GM12872 (cell line): ENCODE measurements at regions not wholly inside any gene's neighbourhood (a gene's known extent, or its start where the extent isn't known, plus 50 kb on each side); places are given as distances from the start of the nearest gene placed in this dataset.

Experiments used
- CTCF ChIP-seq: IDR thresholded peaks from 3 replicates; pipeline ENCODE4 v1.5.1; 2011; ENCODE audit warnings: low read depth, mild to moderate bottlenecking, low read length, moderate library complexity; ENCODE audit not compliant: insufficient read depth

GRCh38 chr2:120978359-120979050 lies 242.8 kb downstream of the GLI2 start:
- TF ChIP-seq CTCF = no peak

- no peak for TF ChIP-seq CTCF
These were observed 243.7 kb downstream of the GLI2 start for GRCh38 chr2:120979398-120979797.

- TF ChIP-seq CTCF = no peak
These were observed 244.3 kb downstream of the GLI2 start for GRCh38 chr2:120979921-120980320.

GRCh38 chr2:120981443-120981842 lies 245.8 kb downstream of the GLI2 start:
- no peak for TF ChIP-seq CTCF

- no peak for TF ChIP-seq CTCF
These were observed 246.9 kb downstream of the GLI2 start for GRCh38 chr2:120982598-120982997.

- TF ChIP-seq CTCF = no peak
These were observed 247.7 kb downstream of the GLI2 start for GRCh38 chr2:120983344-120983743.

GRCh38 chr2:120984046-120984445 lies 248.4 kb downstream of the GLI2 start:
- no peak for TF ChIP-seq CTCF
